GM23338 (cell line): ENCODE measurements at regions not wholly inside any gene's neighbourhood (a gene's known extent, or its start where the extent isn't known, plus 50 kb on each side); places are given as distances from the start of the nearest gene placed in this dataset.

ENCODE experiments used
- CREB1 ChIP-seq: fragments of 250-450 bp; sonication (Bioruptor Pico); IDR thresholded peaks from 2 replicates; pipeline ENCODE4 v1.5.0; 2020; ENCODE audit warnings: low read depth, mild to moderate bottlenecking, moderate library complexity
- EZH2 ChIP-seq: fragments of 200-600 bp; sonication (generic); IDR thresholded peaks from one replicate; pipeline ENCODE4 v1.8.0; 2017; ENCODE audit warnings: antibody characterized with exemption, mild to moderate bottlenecking, low read depth; ENCODE audit not compliant: unreplicated experiment
- EZH2phosphoT487 ChIP-seq: fragments of 200-600 bp; sonication (generic); IDR thresholded peaks from one replicate; pipeline ENCODE4 v1.8.1; 2018; ENCODE audit warnings: antibody characterized with exemption; ENCODE audit not compliant: unreplicated experiment
- JUNB ChIP-seq: IDR thresholded peaks from one replicate; pipeline ENCODE4 v1.6.1; 2016; ENCODE audit warnings: antibody characterized with exemption; ENCODE audit not compliant: unreplicated experiment
- POLR2AphosphoS5 ChIP-seq: IDR thresholded peaks from 2 replicates; pipeline ENCODE4 v1.6.1; 2016; ENCODE audit warnings: antibody characterized with exemption, low read depth
- ZNF331 ChIP-seq: fragments of 250-450 bp; sonication (Bioruptor Pico); IDR thresholded peaks from 2 replicates; pipeline ENCODE4 v1.5.0; 2020; ENCODE audit warnings: low read depth, mild to moderate bottlenecking, moderate library complexity
- TF ChIP-seq, protein P1 (sequence below), 2 experiments: fragments of 200-600 bp in 1 of 2; sonication (generic) in 1 of 2; conservative IDR thresholded peaks; 2 replicates each; pipeline versions ENCODE4 v1.5.1 to v1.6.1; 2016 to 2017; ENCODE audit warnings: antibody characterized with exemption in 2 of 2, low read depth in 2 of 2, mild to moderate bottlenecking in 2 of 2, moderate library complexity in 1 of 2
- TF ChIP-seq, protein P2 (sequence below): IDR thresholded peaks from one replicate; pipeline ENCODE4 v1.6.1; 2018; ENCODE audit warnings: antibody characterized with exemption; ENCODE audit not compliant: unreplicated experiment
- TF ChIP-seq, protein P3 (sequence below): IDR thresholded peaks from 2 replicates; pipeline ENCODE4 v1.6.1; 2016; ENCODE audit warnings: antibody characterized with exemption

DNA sequence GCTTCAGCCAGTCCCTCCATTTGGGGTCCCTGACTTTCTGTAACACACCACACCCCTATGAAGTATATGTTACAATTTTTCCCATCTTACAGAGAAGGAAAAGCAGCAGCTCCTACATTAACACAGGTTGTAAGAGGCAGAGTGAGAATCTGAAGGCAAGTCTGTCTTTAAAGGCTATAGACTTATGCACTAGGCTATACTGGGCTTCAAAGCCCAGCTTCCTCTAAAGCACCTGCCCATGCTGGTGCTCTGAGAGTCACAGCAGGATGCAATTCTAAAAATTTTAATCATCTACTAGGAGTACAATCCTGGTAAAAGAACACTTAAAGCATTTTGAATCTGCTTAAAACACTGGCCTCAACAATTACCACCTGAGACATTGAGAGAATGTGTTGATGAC lies 113.0 kb upstream of the NLGN4Y start:
- TF ChIP-seq, protein P1, sequence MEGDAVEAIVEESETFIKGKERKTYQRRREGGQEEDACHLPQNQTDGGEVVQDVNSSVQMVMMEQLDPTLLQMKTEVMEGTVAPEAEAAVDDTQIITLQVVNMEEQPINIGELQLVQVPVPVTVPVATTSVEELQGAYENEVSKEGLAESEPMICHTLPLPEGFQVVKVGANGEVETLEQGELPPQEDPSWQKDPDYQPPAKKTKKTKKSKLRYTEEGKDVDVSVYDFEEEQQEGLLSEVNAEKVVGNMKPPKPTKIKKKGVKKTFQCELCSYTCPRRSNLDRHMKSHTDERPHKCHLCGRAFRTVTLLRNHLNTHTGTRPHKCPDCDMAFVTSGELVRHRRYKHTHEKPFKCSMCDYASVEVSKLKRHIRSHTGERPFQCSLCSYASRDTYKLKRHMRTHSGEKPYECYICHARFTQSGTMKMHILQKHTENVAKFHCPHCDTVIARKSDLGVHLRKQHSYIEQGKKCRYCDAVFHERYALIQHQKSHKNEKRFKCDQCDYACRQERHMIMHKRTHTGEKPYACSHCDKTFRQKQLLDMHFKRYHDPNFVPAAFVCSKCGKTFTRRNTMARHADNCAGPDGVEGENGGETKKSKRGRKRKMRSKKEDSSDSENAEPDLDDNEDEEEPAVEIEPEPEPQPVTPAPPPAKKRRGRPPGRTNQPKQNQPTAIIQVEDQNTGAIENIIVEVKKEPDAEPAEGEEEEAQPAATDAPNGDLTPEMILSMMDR (conservative IDR thresholded peaks at IDR 0.05; ENCODE audit: low read depth in 2 of 2): no peak
- TF ChIP-seq EZH2phosphoT487 (no peak), EZH2 (no peak), POLR2AphosphoS5 (no peak), CREB1 (CRISPR knock-in tag) (no peak), ZNF331 (CRISPR knock-in tag) (no peak), JUNB (no peak)
- TF ChIP-seq, protein P2, sequence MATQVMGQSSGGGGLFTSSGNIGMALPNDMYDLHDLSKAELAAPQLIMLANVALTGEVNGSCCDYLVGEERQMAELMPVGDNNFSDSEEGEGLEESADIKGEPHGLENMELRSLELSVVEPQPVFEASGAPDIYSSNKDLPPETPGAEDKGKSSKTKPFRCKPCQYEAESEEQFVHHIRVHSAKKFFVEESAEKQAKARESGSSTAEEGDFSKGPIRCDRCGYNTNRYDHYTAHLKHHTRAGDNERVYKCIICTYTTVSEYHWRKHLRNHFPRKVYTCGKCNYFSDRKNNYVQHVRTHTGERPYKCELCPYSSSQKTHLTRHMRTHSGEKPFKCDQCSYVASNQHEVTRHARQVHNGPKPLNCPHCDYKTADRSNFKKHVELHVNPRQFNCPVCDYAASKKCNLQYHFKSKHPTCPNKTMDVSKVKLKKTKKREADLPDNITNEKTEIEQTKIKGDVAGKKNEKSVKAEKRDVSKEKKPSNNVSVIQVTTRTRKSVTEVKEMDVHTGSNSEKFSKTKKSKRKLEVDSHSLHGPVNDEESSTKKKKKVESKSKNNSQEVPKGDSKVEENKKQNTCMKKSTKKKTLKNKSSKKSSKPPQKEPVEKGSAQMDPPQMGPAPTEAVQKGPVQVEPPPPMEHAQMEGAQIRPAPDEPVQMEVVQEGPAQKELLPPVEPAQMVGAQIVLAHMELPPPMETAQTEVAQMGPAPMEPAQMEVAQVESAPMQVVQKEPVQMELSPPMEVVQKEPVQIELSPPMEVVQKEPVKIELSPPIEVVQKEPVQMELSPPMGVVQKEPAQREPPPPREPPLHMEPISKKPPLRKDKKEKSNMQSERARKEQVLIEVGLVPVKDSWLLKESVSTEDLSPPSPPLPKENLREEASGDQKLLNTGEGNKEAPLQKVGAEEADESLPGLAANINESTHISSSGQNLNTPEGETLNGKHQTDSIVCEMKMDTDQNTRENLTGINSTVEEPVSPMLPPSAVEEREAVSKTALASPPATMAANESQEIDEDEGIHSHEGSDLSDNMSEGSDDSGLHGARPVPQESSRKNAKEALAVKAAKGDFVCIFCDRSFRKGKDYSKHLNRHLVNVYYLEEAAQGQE: no peak
- TF ChIP-seq, protein P3, sequence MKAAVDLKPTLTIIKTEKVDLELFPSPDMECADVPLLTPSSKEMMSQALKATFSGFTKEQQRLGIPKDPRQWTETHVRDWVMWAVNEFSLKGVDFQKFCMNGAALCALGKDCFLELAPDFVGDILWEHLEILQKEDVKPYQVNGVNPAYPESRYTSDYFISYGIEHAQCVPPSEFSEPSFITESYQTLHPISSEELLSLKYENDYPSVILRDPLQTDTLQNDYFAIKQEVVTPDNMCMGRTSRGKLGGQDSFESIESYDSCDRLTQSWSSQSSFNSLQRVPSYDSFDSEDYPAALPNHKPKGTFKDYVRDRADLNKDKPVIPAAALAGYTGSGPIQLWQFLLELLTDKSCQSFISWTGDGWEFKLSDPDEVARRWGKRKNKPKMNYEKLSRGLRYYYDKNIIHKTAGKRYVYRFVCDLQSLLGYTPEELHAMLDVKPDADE: no peak
